ENCODE measurements at regions not wholly inside any gene's neighbourhood (a gene's known extent, or its start where the extent isn't known, plus 50 kb on each side); places are given as distances from the start of the nearest gene placed in this dataset.

DNA sequence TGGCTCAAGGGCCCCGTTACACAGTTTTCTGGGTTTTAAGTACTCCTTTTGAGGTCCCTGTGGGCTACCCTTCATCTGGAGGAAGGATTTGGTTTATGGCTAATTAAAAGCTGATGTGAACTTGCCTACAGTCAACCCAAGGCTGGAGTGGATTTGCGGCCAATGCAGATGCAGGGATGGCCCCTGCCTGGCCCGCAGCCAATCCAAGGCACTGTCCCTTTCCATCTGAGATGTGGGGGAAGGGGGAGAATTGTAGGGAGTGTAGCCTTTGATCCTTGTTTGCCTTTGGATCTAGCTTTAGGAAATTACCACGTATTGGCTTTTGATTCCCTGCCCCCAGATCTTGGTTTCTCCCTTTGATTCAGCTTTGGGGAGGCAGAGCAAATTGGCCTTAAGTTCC lies 128.0 kb upstream of the GGTLC1 start (continued):
- TF ChIP-seq, protein P1, sequence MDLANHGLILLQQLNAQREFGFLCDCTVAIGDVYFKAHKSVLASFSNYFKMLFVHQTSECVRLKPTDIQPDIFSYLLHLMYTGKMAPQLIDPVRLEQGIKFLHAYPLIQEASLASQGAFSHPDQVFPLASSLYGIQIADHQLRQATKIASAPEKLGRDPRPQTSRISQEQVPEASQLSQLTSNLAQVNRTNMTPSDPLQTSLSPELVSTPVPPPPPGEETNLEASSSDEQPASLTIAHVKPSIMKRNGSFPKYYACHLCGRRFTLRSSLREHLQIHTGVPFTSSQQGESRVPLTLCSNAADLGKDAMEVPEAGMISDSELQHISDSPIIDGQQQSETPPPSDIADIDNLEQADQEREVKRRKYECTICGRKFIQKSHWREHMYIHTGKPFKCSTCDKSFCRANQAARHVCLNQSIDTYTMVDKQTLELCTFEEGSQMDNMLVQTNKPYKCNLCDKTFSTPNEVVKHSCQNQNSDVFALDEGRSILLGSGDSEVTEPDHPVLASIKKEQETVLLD (IDR thresholded peaks at IDR 0.05) = no peak
- TF ChIP-seq RBM14 (IDR thresholded peaks at IDR 0.05; ENCODE audit: borderline replicate concordance, insufficient read depth, low read depth, low read length) (no peak), DDX20 (tag; IDR thresholded peaks at IDR 0.05; ENCODE audit: low read depth) (no peak), MEIS2 (IDR thresholded peaks at IDR 0.05; ENCODE audit: partially characterized antibody) (no peak), ZBTB17 (CRISPR knock-in tag; IDR thresholded peaks at IDR 0.05) (no peak)
- TF ChIP-seq, protein P2, sequence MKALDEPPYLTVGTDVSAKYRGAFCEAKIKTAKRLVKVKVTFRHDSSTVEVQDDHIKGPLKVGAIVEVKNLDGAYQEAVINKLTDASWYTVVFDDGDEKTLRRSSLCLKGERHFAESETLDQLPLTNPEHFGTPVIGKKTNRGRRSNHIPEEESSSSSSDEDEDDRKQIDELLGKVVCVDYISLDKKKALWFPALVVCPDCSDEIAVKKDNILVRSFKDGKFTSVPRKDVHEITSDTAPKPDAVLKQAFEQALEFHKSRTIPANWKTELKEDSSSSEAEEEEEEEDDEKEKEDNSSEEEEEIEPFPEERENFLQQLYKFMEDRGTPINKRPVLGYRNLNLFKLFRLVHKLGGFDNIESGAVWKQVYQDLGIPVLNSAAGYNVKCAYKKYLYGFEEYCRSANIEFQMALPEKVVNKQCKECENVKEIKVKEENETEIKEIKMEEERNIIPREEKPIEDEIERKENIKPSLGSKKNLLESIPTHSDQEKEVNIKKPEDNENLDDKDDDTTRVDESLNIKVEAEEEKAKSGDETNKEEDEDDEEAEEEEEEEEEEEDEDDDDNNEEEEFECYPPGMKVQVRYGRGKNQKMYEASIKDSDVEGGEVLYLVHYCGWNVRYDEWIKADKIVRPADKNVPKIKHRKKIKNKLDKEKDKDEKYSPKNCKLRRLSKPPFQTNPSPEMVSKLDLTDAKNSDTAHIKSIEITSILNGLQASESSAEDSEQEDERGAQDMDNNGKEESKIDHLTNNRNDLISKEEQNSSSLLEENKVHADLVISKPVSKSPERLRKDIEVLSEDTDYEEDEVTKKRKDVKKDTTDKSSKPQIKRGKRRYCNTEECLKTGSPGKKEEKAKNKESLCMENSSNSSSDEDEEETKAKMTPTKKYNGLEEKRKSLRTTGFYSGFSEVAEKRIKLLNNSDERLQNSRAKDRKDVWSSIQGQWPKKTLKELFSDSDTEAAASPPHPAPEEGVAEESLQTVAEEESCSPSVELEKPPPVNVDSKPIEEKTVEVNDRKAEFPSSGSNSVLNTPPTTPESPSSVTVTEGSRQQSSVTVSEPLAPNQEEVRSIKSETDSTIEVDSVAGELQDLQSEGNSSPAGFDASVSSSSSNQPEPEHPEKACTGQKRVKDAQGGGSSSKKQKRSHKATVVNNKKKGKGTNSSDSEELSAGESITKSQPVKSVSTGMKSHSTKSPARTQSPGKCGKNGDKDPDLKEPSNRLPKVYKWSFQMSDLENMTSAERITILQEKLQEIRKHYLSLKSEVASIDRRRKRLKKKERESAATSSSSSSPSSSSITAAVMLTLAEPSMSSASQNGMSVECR (CRISPR knock-in tag; IDR thresholded peaks at IDR 0.05) = no peak

All from K562 (cell line).